ENCODE measurements at regions not wholly inside any gene's neighbourhood (a gene's known extent, or its start where the extent isn't known, plus 50 kb on each side); places are given as distances from the start of the nearest gene placed in this dataset.
"Not testable (repeated sequence)": the region's sequence is repeated elsewhere in the genome, so short reads cannot be mapped to it uniquely, and the experiment has no call there.

DNA sequence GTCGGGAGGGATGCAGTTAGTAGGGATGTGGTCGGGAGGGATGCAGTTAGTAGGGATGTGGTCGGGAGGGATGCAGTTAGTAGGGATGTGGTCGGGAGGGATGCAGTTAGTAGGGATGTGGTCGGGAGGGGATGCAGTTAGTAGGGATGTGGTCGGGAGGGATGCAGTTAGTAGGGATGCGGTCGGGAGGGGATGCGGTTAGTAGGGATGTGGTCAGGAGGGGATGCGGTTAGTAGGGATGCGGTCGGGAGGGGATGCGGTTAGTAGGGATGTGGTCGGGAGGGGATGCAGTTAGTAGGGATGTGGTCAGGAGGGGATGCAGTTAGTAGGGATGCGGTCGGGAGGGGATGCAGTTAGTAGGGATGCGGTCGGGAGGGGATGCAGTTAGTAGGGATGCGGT is 96.2 kb downstream of the BDH1 start:
- not testable (repeated sequence) for DNase-seq

- DNase-seq = no peak
Observed at GRCh38 chr3:197458906-197459470, 96.8 kb downstream of the BDH1 start.

- DNase-seq = no peak
Observed at GRCh38 chr3:197458179-197458707, 97.5 kb downstream of the BDH1 start.

DNA sequence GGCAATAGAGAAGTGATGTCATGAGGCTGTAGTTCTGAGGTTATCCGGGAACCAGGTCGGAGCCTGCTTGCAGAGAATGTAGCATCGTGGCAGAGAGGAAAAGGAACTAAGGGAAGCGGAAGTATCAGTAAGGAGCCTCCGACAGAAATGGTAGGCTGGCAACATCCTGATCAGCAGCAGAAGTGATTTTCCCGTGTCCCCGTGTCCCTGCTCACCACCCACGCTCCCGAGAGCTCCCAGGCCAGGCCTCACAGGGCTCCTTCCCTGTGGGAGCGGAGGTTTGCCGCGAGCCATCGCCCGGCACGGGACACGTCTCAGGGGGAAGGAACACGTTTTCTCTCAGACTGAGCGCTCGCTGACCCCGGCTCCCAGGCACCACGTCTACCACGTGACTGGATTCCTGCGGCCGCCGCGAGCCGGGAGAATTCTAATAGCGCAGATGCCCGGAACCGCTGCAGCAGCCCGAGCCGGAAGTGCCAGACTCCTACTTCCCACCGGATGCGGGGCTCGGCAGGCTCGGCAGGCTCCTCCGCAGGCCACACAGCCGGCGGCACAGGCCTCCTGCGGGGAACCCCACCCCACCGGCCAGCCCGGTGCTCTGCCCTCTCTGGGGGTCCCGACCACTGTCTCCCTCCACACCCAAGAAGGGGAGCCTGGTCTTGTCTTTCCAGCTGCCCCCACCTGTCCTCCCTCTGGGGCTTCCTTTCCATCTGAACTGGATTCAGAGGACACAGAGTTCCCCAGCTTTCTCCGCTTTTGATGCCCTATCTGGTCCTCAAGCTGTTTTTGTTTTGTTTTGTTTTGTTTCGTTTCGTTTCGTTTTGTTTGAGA is 99.3 kb downstream of the BDH1 start:
- DNase-seq = peak; percentile 93

DNA sequence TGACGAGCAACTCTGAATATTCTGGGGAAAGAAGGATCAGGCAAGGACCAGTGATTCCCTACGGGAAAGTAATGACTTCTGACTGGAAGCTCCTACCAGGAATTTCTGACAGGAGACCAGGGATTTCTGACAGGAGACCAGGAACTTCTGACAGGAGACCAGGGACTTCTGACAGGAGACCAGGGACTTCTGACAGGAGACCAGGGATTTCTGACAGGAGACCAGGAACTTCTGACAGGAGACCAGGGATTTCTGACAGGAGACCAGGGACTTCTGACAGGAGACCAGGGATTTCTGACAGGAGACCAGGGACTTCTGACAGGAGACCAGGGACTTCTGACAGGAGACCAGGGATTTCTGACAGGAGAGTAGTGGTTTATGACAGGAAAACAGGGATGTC is 100.9 kb downstream of the BDH1 start:
- not testable (repeated sequence) for DNase-seq

- DNase-seq = peak; percentile 52
Observed at GRCh38 chr3:197454014-197454413, 101.8 kb downstream of the BDH1 start.

DNA sequence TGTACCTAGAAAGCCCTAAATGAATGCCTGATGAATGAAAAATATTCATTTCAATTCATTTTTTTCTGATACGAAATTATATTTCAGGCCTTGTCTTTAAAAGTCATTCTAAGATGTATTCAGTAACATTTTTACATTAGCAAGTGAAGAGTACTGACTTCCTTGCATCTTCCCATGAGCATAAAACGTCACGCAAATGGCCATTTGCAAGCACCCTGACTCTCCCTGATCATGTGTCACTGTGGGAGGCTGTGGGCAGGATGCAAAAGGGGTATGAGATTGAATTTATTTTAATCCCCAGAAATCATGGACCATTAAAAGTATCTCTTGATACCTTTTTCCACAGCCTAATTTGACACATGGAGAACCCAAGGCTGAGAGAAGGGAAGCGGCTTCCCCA is 105.0 kb downstream of the BDH1 start:
- DNase-seq = no peak

- DNase-seq = no peak
Observed at GRCh38 chr3:197450308-197450707, 105.5 kb downstream of the BDH1 start.

GRCh38 chr3:197449181-197449580 is 106.6 kb downstream of the BDH1 start:
- DNase-seq = peak; percentile 35

DNA sequence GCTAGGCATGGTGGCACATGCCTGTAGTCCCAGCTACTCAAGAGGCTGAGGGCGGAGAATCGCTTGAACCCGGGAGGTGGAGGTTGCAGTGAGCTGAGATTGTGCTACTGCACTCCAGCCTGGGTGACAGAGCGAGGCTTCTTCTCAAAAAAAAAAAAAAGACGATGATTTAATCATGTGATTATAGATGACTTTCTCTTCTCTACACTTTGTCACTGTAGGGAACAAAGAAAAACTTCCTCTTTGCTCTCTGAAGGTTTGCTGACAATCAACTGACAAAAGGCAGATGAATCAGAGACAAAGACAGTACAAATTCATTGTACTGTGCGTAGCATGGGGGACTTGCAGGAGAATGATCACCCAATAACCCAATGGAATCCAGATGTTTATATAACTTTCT is 108.0 kb downstream of the BDH1 start:
- not testable (repeated sequence) for DNase-seq

DNA sequence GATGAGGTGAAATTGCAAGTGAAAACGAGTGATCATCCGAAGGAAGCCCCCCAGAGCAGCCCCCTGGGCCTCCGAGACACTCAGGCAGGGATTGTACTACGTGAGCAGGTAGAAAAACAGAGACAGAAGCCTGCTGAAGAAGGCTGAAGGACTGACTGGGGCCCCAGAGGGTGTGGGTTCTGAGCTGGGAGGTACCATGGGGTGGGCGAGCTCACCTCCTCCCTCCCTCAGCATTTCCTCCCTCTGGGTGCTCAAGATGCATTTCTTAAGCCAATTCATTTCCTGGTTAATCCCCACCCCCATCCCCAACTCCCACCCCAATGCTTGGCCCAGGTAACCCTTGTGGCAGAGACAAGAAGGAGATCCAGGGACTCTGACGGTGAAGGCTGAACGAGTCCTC is 108.7 kb downstream of the BDH1 start:
- DNase-seq = no peak

GRCh38 chr3:197446700-197447056 is 109.1 kb downstream of the BDH1 start:
- DNase-seq = no peak

- DNase-seq = no peak
Observed at GRCh38 chr3:197445896-197446699, 109.7 kb downstream of the BDH1 start.

- DNase-seq = no peak
Observed at GRCh38 chr3:197444793-197445379, 110.9 kb downstream of the BDH1 start.

GRCh38 chr3:197443506-197443905 is 112.3 kb downstream of the BDH1 start:
- DNase-seq = no peak

- no peak for DNase-seq
Observed at GRCh38 chr3:197440717-197441303, 115.0 kb downstream of the BDH1 start.

GRCh38 chr3:197438906-197439305 is 116.9 kb downstream of the BDH1 start:
- no peak for DNase-seq

GRCh38 chr3:197435426-197435825 is 120.3 kb downstream of the BDH1 start:
- no peak for DNase-seq

- DNase-seq = no peak
Observed at GRCh38 chr3:197434830-197435229, 120.9 kb downstream of the BDH1 start.

- DNase-seq = no peak
Observed at GRCh38 chr3:197432384-197433127, 123.2 kb downstream of the BDH1 start.

DNA sequence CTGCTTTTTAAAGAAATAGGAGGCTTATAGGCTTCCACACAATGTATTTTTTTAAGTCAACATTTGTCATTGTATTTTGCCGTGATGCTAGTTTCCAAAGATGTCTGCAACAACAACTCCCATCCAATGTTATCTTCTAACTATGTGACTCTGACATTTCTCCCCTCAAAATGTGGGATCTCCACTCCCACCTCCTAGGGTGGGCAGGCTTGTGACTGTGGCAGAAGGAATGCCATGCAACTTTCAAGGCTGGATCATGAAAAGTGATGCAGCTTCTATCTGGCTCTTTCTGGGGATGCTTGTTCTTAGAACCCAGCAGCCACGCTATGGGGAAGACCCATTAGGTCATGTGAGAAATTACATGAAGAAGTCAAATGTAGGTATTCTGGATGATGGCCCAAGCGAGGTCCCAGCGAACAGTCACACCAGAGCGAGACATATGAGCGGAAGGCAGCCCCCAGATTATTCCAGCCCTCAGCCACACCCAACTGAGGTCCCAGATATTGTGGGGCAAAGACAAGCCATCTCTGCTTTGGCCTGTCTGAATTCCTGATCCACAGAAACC is 124.3 kb downstream of the BDH1 start:
- DNase-seq = peak; percentile 70

Data from fibroblast of skin of scalp (primary cell).